Vagina (tissue), 2 donors: ENCODE measurements at regions not wholly inside any gene's neighbourhood (a gene's known extent, or its start where the extent isn't known, plus 50 kb on each side); places are given as distances from the start of the nearest gene placed in this dataset.

Source experiments
- DNase-seq, 2 donors: peaks; one replicate each; pipeline ENCODE4 v3.0.0-alpha.2; 2017; ENCODE audit errors: extremely low spot score in 2 of 2
- H3K27ac ChIP-seq: fragments of 200-600 bp; sonication (generic); one replicate; pipeline ENCODE4 v1.5.1; 2019
- H3K27me3 ChIP-seq: fragments of 200-600 bp; sonication (generic); one replicate; pipeline ENCODE4 v1.5.1; 2019
- H3K36me3 ChIP-seq, 2 donors: fragments of 200-600 bp; sonication (generic); one replicate each; pipeline ENCODE4 v1.5.1; 2017 to 2019
- H3K4me1 ChIP-seq: fragments of 200-600 bp; sonication (generic); one replicate; pipeline ENCODE4 v1.5.1; 2019
- H3K4me3 ChIP-seq, 2 donors: fragments of 200-600 bp; sonication (generic); 1 replicate in 1 of 2; 2 replicates in 1 of 2; pipeline ENCODE4 v1.5.1; 2016 to 2019
- H3K9me3 ChIP-seq: fragments of 200-600 bp; sonication (generic); one replicate; pipeline ENCODE4 v1.5.1; 2019
- POLR2A ChIP-seq, 2 donors: fragments of 450-650 bp; IDR thresholded peaks; one replicate each; pipeline ENCODE4 v1.6.1; 2017; ENCODE audit warnings: antibody characterized with exemption in 2 of 2, mild to moderate bottlenecking in 2 of 2, moderate library complexity in 2 of 2
- POLR2AphosphoS5 ChIP-seq, 2 donors: sonication (generic); formaldehyde crosslinking; IDR thresholded peaks; one replicate each; pipeline ENCODE4 v1.9.0; 2017; ENCODE audit warnings: antibody characterized with exemption in 2 of 2, mild to moderate bottlenecking in 2 of 2, low read depth in 1 of 2; ENCODE audit not compliant: insufficient read depth in 1 of 2
- intact Hi-C: fragments of 100-400 bp; cut with DNase I; formaldehyde crosslinking; loops from one replicate; pipeline ENCODE4 v1.15.1; 2023
- TF ChIP-seq, protein P1 (sequence below), 3 experiments: fragments of 450-650 bp in 2 of 3; fragments of 200-600 bp in 1 of 3; sonication (generic) in 1 of 3; IDR thresholded peaks; one replicate each; pipeline ENCODE4 v1.5.1; 2017 to 2019; ENCODE audit warnings: antibody characterized with exemption in 3 of 3, mild to moderate bottlenecking in 2 of 3, moderate library complexity in 2 of 3

DNA sequence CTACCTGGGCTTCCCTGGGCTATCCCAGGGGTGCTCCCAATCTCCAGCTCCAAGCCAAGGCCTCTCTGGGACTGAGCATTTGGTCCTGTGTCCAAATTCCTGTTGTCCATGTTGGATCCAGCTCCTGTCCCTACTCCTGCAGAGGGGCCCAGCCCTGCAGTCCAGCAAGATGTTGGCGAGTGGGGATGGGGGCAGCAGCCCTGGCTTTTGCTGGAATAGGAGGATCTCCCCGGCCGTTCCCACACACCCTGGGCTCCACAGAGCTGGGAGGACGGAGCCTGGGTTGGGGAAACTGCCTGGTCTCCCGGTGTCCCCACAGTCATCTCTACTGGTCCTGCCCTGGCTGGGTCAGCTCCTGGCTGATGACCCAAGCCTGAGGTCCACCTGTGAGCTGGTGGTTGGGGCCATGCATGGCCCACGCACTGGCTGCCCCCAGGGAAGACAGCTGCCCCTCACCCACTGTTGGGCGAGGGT is 219.6 kb upstream of the C14orf180 start:
- no peaks in the 10 kb centered on the region for H3K36me3 ChIP-seq
- TF ChIP-seq, protein P1, sequence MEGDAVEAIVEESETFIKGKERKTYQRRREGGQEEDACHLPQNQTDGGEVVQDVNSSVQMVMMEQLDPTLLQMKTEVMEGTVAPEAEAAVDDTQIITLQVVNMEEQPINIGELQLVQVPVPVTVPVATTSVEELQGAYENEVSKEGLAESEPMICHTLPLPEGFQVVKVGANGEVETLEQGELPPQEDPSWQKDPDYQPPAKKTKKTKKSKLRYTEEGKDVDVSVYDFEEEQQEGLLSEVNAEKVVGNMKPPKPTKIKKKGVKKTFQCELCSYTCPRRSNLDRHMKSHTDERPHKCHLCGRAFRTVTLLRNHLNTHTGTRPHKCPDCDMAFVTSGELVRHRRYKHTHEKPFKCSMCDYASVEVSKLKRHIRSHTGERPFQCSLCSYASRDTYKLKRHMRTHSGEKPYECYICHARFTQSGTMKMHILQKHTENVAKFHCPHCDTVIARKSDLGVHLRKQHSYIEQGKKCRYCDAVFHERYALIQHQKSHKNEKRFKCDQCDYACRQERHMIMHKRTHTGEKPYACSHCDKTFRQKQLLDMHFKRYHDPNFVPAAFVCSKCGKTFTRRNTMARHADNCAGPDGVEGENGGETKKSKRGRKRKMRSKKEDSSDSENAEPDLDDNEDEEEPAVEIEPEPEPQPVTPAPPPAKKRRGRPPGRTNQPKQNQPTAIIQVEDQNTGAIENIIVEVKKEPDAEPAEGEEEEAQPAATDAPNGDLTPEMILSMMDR (IDR thresholded peaks at IDR 0.05): no peak
- no peak for TF ChIP-seq POLR2AphosphoS5 (IDR thresholded peaks at IDR 0.05; ENCODE audit: insufficient read depth in 1 of 2, low read depth in 1 of 2)
- no peak for TF ChIP-seq POLR2A (IDR thresholded peaks at IDR 0.05)
- intact Hi-C loops: no loop called here
- no peaks in the 10 kb centered on the region for H3K9me3 ChIP-seq
- H3K4me3 ChIP-seq: no peak overlapping the region
- H3K4me1 ChIP-seq: no peaks in the 10 kb centered on the region
- H3K27ac ChIP-seq: no peak overlapping the region
- no peak for DNase-seq
- no peaks in the 10 kb centered on the region for H3K27me3 ChIP-seq

DNA sequence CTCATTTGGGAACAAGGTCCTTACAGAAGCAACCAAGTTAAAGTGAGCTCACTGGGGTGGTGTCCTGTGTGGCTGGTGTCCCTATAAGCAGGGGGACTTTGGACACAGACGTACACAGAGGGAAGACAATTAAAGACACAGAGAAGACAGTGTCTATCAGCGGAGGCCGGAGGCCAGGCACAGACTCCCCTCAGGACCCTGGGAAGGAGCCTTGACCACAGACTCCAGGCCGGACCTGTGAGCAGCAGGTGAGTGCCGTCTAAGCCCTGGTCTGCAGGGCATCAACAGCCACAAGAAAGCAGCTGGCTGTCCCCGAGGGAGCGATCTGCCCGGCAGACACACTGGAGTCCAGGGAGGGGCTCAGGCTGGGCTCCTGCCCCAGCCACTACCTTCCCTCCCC is 219.1 kb upstream of the C14orf180 start:
- Histone ChIP-seq H3K4me1 (no peaks in the 10 kb centered on the region), H3K27ac (no peak overlapping the region), H3K27me3 (no peaks in the 10 kb centered on the region), H3K4me3 (no peak overlapping the region), H3K36me3 (no peaks in the 10 kb centered on the region), H3K9me3 (no peaks in the 10 kb centered on the region)
- intact Hi-C loops: no loop called here
- no peak for TF ChIP-seq POLR2AphosphoS5 (IDR thresholded peaks at IDR 0.05; ENCODE audit: insufficient read depth in 1 of 2, low read depth in 1 of 2)
- no peak for TF ChIP-seq POLR2A (IDR thresholded peaks at IDR 0.05)
- TF ChIP-seq, protein P1 (IDR thresholded peaks at IDR 0.05): no peak
- no peak for DNase-seq

DNA sequence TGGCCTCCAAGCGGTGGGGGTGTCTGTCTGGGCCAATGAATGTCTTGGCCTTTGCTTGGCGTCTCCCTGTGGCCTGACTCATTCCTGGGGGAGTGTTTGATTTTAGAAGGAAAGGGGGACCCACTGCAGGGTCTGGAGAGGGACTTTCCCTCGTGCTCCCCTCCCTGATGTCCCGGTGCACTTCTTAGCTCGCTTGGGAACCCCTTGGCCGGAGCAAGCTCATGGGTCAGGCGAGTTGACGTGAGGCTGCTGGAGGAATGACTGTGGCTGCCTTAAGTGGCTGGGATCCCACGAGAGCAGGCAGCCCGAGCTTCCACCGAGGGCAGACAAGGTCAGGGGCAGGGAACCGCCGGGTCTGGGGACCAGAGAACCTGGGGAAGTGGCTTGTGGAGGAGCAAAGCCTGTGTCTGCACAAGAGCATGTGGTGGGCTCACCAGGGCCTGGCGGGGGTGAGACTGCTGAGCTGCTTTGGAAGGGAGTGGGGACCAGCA is 218.4 kb upstream of the C14orf180 start:
- H3K27me3 ChIP-seq: no peaks in the 10 kb centered on the region
- H3K27ac ChIP-seq: no peak overlapping the region
- intact Hi-C loops: no loop called here
- H3K4me1 ChIP-seq: no peaks in the 10 kb centered on the region
- no peak overlapping the region for H3K4me3 ChIP-seq
- no peaks in the 10 kb centered on the region for H3K9me3 ChIP-seq
- no peaks in the 10 kb centered on the region for H3K36me3 ChIP-seq
- no peak for DNase-seq
- no peak for TF ChIP-seq POLR2AphosphoS5 (IDR thresholded peaks at IDR 0.05; ENCODE audit: insufficient read depth in 1 of 2, low read depth in 1 of 2)
- TF ChIP-seq POLR2A (IDR thresholded peaks at IDR 0.05): no peak
- TF ChIP-seq, protein P1 (IDR thresholded peaks at IDR 0.05): no peak

DNA sequence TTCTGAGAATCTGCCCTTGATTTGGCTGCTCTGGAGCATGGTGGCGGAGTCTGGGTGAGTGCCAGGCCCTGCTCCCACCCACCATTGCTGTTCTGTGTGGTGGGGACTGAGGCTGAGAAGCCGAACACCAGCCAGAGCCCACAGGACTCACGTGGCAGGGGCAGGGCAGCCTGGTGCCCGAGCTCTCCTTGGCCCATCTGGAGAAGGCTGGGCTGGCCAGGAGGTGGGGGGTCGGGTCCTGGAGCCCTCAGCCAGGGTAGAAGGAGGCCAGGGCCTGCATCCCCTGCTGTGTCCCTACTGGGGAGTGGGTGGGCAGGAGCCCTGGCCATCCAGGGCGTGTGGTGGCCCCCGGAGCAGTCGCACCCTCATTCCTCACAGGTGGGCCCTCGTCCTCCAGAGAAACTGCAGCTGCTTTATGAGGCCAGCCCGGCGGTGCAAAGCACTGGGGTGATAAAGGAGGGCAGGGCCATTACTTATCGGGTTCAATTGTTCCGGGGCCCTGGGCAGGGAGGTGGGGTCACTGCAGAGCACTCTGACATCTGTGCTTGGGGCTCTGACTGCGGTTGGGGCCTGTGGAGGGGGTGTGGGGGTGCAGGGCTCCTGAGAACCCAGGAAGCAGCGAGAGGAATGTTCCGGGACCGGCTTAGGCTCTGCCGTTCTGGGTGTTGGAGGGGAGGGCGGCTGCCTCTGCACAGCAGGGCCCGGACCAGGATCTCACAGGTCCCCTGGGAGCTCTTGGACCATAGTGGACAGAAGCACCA is 217.5 kb upstream of the C14orf180 start:
- intact Hi-C loops: no loop called here
- Histone ChIP-seq H3K4me3 (no peak overlapping the region), H3K9me3 (no peaks in the 10 kb centered on the region), H3K4me1 (no peaks in the 10 kb centered on the region), H3K27me3 (no peaks in the 10 kb centered on the region), H3K27ac (no peak overlapping the region), H3K36me3 (no peaks in the 10 kb centered on the region)
- no peak for DNase-seq
- TF ChIP-seq POLR2A (IDR thresholded peaks at IDR 0.05): no peak
- TF ChIP-seq, protein P1 (IDR thresholded peaks at IDR 0.05): no peak
- no peak for TF ChIP-seq POLR2AphosphoS5 (IDR thresholded peaks at IDR 0.05; ENCODE audit: insufficient read depth in 1 of 2, low read depth in 1 of 2)
